CD1c-positive myeloid dendritic cell (primary cell): ENCODE measurements at regions not wholly inside any gene's neighbourhood (a gene's known extent, or its start where the extent isn't known, plus 50 kb on each side); places are given as distances from the start of the nearest gene placed in this dataset.

Experiments
- DNase-seq: peaks from one replicate; pipeline ENCODE4 v3.0.0-alpha.2; 2016; ENCODE audit errors: extremely low spot score

- DNase-seq, result no peak
Observed at GRCh38 chr20:17790296-17790695, 90.5 kb downstream of the BANF2 start.

DNA sequence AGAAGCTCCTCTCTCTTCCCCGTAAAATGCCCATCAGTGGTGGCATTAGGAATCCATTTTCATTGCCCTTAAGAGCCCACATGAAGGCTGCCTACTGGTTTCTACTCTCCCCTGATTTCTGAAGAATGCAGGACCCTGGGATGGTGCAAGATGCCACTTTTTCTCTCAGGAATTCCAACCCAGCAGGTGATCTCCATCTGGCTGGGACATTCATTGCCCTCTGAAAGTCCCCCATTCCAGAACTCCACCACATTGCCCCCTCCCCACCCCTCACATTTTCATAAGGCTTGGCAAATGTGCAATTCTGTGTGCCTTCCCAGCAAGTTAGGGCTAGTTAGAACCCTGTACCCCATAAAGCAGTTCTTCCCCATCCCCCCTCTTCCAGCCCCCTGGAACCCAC lies 88.0 kb downstream of the BANF2 start:
- no peak for DNase-seq

- DNase-seq, result no peak
Observed at GRCh38 chr20:17786221-17786718, 86.5 kb downstream of the BANF2 start.
